MM.1S (cell line): ENCODE measurements at regions not wholly inside any gene's neighbourhood (a gene's known extent, or its start where the extent isn't known, plus 50 kb on each side); places are given as distances from the start of the nearest gene placed in this dataset.

ENCODE experiments used
- DNase-seq: peaks from one replicate; pipeline ENCODE4 v3.0.0-alpha.2; 2015
- H2AFZ ChIP-seq: fragments of 300-600 bp; sonication (generic); 2 replicates; pipeline ENCODE4 v1.6.0; 2016; ENCODE audit warnings: antibody characterized with exemption, low read length
- H3F3A ChIP-seq: fragments of 300-600 bp; sonication (generic); 2 replicates; pipeline ENCODE4 v1.6.1; 2016; ENCODE audit warnings: mild to moderate bottlenecking, antibody characterized with exemption, low read length, moderate library complexity, mixed read lengths; ENCODE audit not compliant: insufficient read depth
- H3K27ac ChIP-seq: fragments of 300-600 bp; sonication (generic); 2 replicates; pipeline ENCODE4 v1.5.1; 2016; ENCODE audit warnings: mild to moderate bottlenecking, low read length
- H3K27me3 ChIP-seq: fragments of 300-600 bp; sonication (generic); replicated peaks from 2 replicates; pipeline ENCODE4 v1.6.0; 2016; ENCODE audit warnings: low read length; ENCODE audit not compliant: insufficient read depth
- H3K36me3 ChIP-seq: fragments of 300-600 bp; sonication (generic); replicated peaks from 2 replicates; pipeline ENCODE4 v1.6.1; 2016; ENCODE audit warnings: mild to moderate bottlenecking, low read length, mixed read lengths; ENCODE audit not compliant: insufficient read depth
- H3K4me1 ChIP-seq: fragments of 300-600 bp; sonication (generic); 2 replicates; pipeline ENCODE4 v1.6.1; 2016; ENCODE audit warnings: low read length, mixed read lengths
- H3K4me2 ChIP-seq: fragments of 300-600 bp; sonication (generic); 2 replicates; pipeline ENCODE4 v1.6.0; 2016; ENCODE audit warnings: low read depth, low read length
- H3K4me3 ChIP-seq: fragments of 300-600 bp; sonication (generic); 2 replicates; pipeline ENCODE4 v1.5.1; 2016; ENCODE audit warnings: low read length, mixed read lengths
- H3K79me2 ChIP-seq: fragments of 300-600 bp; sonication (generic); 2 replicates; pipeline ENCODE4 v1.6.1; 2016; ENCODE audit warnings: mixed run types, low read length, mixed read lengths
- H3K9ac ChIP-seq: fragments of 300-600 bp; sonication (generic); 2 replicates; pipeline ENCODE4 v1.6.1; 2016; ENCODE audit warnings: low read length, mixed read lengths
- H3K9me2 ChIP-seq: fragments of 300-600 bp; sonication (generic); replicated peaks from 2 replicates; pipeline ENCODE4 v1.6.1; 2016; ENCODE audit warnings: mild to moderate bottlenecking, low read length, mixed read lengths; ENCODE audit not compliant: insufficient read depth
- H3K9me3 ChIP-seq: fragments of 300-600 bp; sonication (generic); replicated peaks from 2 replicates; pipeline ENCODE4 v1.6.1; 2016; ENCODE audit warnings: mild to moderate bottlenecking, low read length, mixed read lengths; ENCODE audit not compliant: insufficient read depth
- H4K20me1 ChIP-seq: fragments of 300-600 bp; sonication (generic); 2 replicates; pipeline ENCODE4 v1.6.1; 2016; ENCODE audit warnings: mild to moderate bottlenecking, low read length, moderate library complexity, mixed read lengths; ENCODE audit not compliant: insufficient read depth
- CTCF ChIP-seq: fragments of 300-600 bp; sonication (generic); IDR thresholded peaks from 2 replicates; pipeline ENCODE4 v1.5.1; 2016; ENCODE audit warnings: antibody characterized with exemption, low read length, mixed read lengths
- EZH2 ChIP-seq: fragments of 300-600 bp; sonication (generic); optimal IDR thresholded peaks from 2 replicates; pipeline ENCODE3; 2017; ENCODE audit warnings: low read depth, mild to moderate bottlenecking, antibody characterized with exemption, low read length, mixed read lengths
- EZH2phosphoT487 ChIP-seq: fragments of 300-600 bp; sonication (generic); IDR thresholded peaks from 2 replicates; pipeline ENCODE4 v1.6.1; 2018; ENCODE audit warnings: antibody characterized with exemption, low read length

GRCh38 chr13:73664851-73665250 lies 469.4 kb downstream of the KLF12 start:
- no peaks in the 10 kb centered on the region for H3F3A ChIP-seq
- no peaks in the 10 kb centered on the region for H3K4me1 ChIP-seq
- H3K9me2 ChIP-seq, result no peaks in the 10 kb centered on the region
- no peaks in the 10 kb centered on the region for H3K9me3 ChIP-seq
- no peak overlapping the region for H3K4me3 ChIP-seq
- H4K20me1 ChIP-seq, result no peaks in the 10 kb centered on the region
- H3K27ac ChIP-seq, result no peak overlapping the region
- TF ChIP-seq EZH2 (no peak), EZH2phosphoT487 (no peak), CTCF (no peak)
- H3K36me3 ChIP-seq, result no peaks in the 10 kb centered on the region
- H3K4me2 ChIP-seq, result no peak overlapping the region
- no peak overlapping the region for H3K9ac ChIP-seq
- H3K27me3 ChIP-seq, result no peaks in the 10 kb centered on the region
- no peaks in the 10 kb centered on the region for H3K79me2 ChIP-seq
- H2AFZ ChIP-seq, result no peak overlapping the region
- no peak for DNase-seq

DNA sequence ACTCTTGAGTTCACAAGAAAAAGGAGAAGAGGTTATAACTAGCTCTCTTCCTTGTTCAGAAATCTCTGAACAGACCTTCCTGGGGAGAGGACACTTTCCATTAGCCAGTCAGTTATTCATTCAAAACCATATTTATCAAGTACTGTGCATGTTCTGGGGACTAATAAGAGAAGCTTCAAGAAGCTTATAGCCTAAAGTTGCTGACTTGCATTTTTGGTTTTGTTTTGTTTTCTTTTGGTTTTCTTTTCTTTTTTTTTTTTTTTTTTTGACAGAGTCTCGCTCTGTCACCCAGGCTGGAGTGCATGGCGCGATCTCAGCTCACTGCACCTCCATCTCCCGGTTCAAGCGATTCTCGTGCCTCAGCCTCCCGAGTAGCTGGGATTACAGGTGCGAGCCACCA lies 471.4 kb downstream of the KLF12 start:
- no peaks in the 10 kb centered on the region for H4K20me1 ChIP-seq
- no peaks in the 10 kb centered on the region for H3K27me3 ChIP-seq
- H3K9me2 ChIP-seq, result no peaks in the 10 kb centered on the region
- no peaks in the 10 kb centered on the region for H3K9me3 ChIP-seq
- no peaks in the 10 kb centered on the region for H3K79me2 ChIP-seq
- no peak overlapping the region for H3K4me3 ChIP-seq
- TF ChIP-seq EZH2 (no peak), CTCF (no peak), EZH2phosphoT487 (no peak)
- no peak overlapping the region for H3K4me2 ChIP-seq
- no peak for DNase-seq
- H3F3A ChIP-seq, result no peaks in the 10 kb centered on the region
- H3K27ac ChIP-seq, result no peak overlapping the region
- H3K36me3 ChIP-seq, result no peaks in the 10 kb centered on the region
- no peaks in the 10 kb centered on the region for H3K4me1 ChIP-seq
- H3K9ac ChIP-seq, result no peak overlapping the region
- no peak overlapping the region for H2AFZ ChIP-seq

DNA sequence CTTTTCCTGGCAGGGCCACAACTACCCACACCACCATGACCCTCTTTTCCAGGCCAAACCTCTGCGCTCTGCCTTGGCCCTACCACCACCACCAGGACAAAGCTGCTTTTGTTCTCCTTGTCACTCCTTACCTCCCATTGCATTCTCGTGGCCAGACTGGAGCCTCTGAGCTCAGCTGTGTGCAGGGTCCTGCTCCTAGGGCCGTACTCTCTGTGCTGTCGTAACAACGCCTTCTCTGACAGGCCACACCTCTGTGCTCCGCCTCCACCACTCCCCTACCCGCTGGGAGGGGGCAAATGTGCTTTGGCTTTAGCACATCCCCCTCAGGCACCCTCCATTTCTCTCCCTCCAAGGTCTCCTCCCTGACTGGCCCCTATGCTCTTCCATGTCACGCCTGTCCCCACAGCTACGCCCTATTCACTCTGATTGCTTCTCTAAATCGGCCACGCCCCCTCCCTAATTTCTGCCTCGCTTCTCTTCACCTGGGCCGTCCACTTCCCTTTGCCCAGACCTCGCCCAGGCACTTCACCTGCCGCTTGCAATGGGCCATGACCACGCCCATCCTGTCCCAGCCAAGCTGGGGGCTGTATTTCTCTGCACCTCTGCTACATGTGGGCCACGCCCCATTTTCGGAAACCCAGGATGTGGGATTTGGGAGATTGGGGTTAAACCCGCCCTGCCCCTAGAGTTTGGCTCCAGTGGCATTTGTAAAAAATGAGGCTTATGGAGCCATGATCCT lies 472.3 kb downstream of the KLF12 start:
- Histone ChIP-seq H3K9me2 (no peaks in the 10 kb centered on the region), H2AFZ (no peak overlapping the region), H3F3A (no peaks in the 10 kb centered on the region), H3K4me2 (no peak overlapping the region), H3K79me2 (no peaks in the 10 kb centered on the region), H3K4me3 (no peak overlapping the region), H3K4me1 (no peaks in the 10 kb centered on the region), H3K9ac (no peak overlapping the region), H3K27ac (no peak overlapping the region), H3K27me3 (no peaks in the 10 kb centered on the region), H3K9me3 (no peaks in the 10 kb centered on the region), H3K36me3 (no peaks in the 10 kb centered on the region), H4K20me1 (no peaks in the 10 kb centered on the region)
- DNase-seq, result no peak
- TF ChIP-seq EZH2 (no peak), CTCF (no peak), EZH2phosphoT487 (no peak)
